Mesenchymal stem cell (in vitro differentiated cells and primary cell): ENCODE measurements at regions not wholly inside any gene's neighbourhood (a gene's known extent, or its start where the extent isn't known, plus 50 kb on each side); places are given as distances from the start of the nearest gene placed in this dataset.

Source experiments
- DNase-seq: peaks from one replicate; pipeline ENCODE4 v3.0.0-alpha.2; 2013
- H2AFZ ChIP-seq: one replicate; pipeline ENCODE4 v1.6.1; 2013; ENCODE audit warnings: low read depth, mild to moderate bottlenecking, control low read depth, inconsistent platforms, low read length, moderate library complexity
- H2AK5ac ChIP-seq: 2 replicates; pipeline ENCODE4 v1.6.1; 2013; ENCODE audit warnings: low read length, moderate library complexity, mild to moderate bottlenecking, inconsistent platforms; ENCODE audit not compliant: severe bottlenecking
- H2BK120ac ChIP-seq: one replicate; pipeline ENCODE4 v1.6.1; 2013; ENCODE audit warnings: low read depth, mild to moderate bottlenecking, inconsistent platforms, low read length, moderate library complexity
- H2BK12ac ChIP-seq, 2 experiments: one replicate each; pipeline ENCODE4 v1.6.1; 2013; ENCODE audit warnings: inconsistent platforms in 2 of 2, low read length in 2 of 2, mild to moderate bottlenecking in 2 of 2, moderate library complexity in 2 of 2, control low read depth in 1 of 2
- H2BK15ac ChIP-seq: one replicate; pipeline ENCODE4 v1.6.1; 2013; ENCODE audit warnings: mild to moderate bottlenecking, low read depth, inconsistent platforms; ENCODE audit not compliant: poor library complexity, severe bottlenecking
- H2BK5ac ChIP-seq: 2 replicates; pipeline ENCODE4 v1.6.1; 2013; ENCODE audit warnings: low read depth, mild to moderate bottlenecking, low read length, control low read depth, inconsistent platforms; ENCODE audit not compliant: poor library complexity, severe bottlenecking
- H3K14ac ChIP-seq, 2 experiments: one replicate each; pipeline ENCODE4 v1.6.1; 2013; ENCODE audit warnings: inconsistent platforms in 2 of 2, low read length in 2 of 2, control low read depth in 1 of 2, mild to moderate bottlenecking in 1 of 2, moderate library complexity in 1 of 2
- H3K18ac ChIP-seq, 2 experiments: one replicate each; pipeline ENCODE4 v1.6.1; 2013; ENCODE audit warnings: inconsistent platforms in 2 of 2, low read length in 2 of 2, control low read depth in 1 of 2, low read depth in 1 of 2, mild to moderate bottlenecking in 1 of 2
- H3K23ac ChIP-seq, 2 experiments: one replicate each; pipeline ENCODE4 v1.6.1; 2013; ENCODE audit warnings: inconsistent platforms in 2 of 2, low read length in 2 of 2, mild to moderate bottlenecking in 2 of 2, moderate library complexity in 2 of 2, control low read depth in 1 of 2
- H3K27ac ChIP-seq: 2 replicates; pipeline ENCODE4 v1.5.1; 2013; ENCODE audit warnings: mild to moderate bottlenecking, moderate library complexity, low read length, control low read depth, inconsistent platforms; ENCODE audit not compliant: poor library complexity, severe bottlenecking
- H3K27me3 ChIP-seq, 2 experiments: 2 replicates each; pipeline versions ENCODE4 v1.6.1 to v1.7.0; 2013; ENCODE audit warnings: low read length in 2 of 2, mild to moderate bottlenecking in 2 of 2, moderate library complexity in 2 of 2, control low read depth in 1 of 2, inconsistent platforms in 1 of 2; ENCODE audit not compliant: control insufficient read depth in 1 of 2, insufficient read depth in 1 of 2
- H3K36me3 ChIP-seq, 2 experiments: 2 replicates each; pipeline versions ENCODE4 v1.6.1 to v1.7.0; 2013; ENCODE audit warnings: low read length in 2 of 2, control low read depth in 1 of 2, inconsistent platforms in 1 of 2, low read depth in 1 of 2, mild to moderate bottlenecking in 1 of 2; ENCODE audit not compliant: insufficient read depth in 2 of 2, control insufficient read depth in 1 of 2
- H3K4ac ChIP-seq, 2 experiments: one replicate each; pipeline ENCODE4 v1.6.1; 2013; ENCODE audit warnings: inconsistent platforms in 2 of 2, low read length in 2 of 2, mild to moderate bottlenecking in 2 of 2, moderate library complexity in 2 of 2, control low read depth in 1 of 2, low read depth in 1 of 2
- H3K4me1 ChIP-seq: 2 replicates; pipeline ENCODE4 v1.6.1; 2013; ENCODE audit warnings: low read depth, low read length, control low read depth; ENCODE audit not compliant: control insufficient read depth, insufficient read depth
- H3K4me2 ChIP-seq: 2 replicates; pipeline ENCODE4 v1.6.1; 2013; ENCODE audit warnings: low read length, mild to moderate bottlenecking, inconsistent platforms; ENCODE audit not compliant: poor library complexity, severe bottlenecking
- H3K4me3 ChIP-seq, 2 experiments: 2 replicates each; pipeline versions ENCODE4 v1.5.1 to v1.7.0; 2013; ENCODE audit warnings: low read length in 2 of 2, mild to moderate bottlenecking in 2 of 2, control low read depth in 1 of 2, low read depth in 1 of 2; ENCODE audit not compliant: insufficient read depth in 1 of 2
- H3K79me1 ChIP-seq: replicated peaks from 2 replicates; pipeline ENCODE4 v1.6.1; 2013; ENCODE audit warnings: mild to moderate bottlenecking, control low read depth, low read length, inconsistent platforms; ENCODE audit not compliant: poor library complexity, severe bottlenecking
- H3K9ac ChIP-seq: 2 replicates; pipeline ENCODE4 v1.7.0; 2013; ENCODE audit warnings: mild to moderate bottlenecking, low read length, moderate library complexity
- H3K9me3 ChIP-seq: 2 replicates; pipeline ENCODE4 v1.7.0; 2013; ENCODE audit warnings: mild to moderate bottlenecking, low read length; ENCODE audit not compliant: control insufficient read depth
- H4K8ac ChIP-seq: one replicate; pipeline ENCODE4 v1.6.1; 2013; ENCODE audit warnings: inconsistent platforms, mild to moderate bottlenecking, low read length, moderate library complexity
- H4K91ac ChIP-seq: one replicate; pipeline ENCODE4 v1.6.1; 2013; ENCODE audit warnings: mild to moderate bottlenecking, low read length, inconsistent platforms
- WGBS: methylation state at CpG from one replicate; pipeline ENCODE4 v1.1.7; 2013; ENCODE audit warnings: mixed read lengths; 5-methylcytosine and 5-hydroxymethylcytosine counted together

DNA sequence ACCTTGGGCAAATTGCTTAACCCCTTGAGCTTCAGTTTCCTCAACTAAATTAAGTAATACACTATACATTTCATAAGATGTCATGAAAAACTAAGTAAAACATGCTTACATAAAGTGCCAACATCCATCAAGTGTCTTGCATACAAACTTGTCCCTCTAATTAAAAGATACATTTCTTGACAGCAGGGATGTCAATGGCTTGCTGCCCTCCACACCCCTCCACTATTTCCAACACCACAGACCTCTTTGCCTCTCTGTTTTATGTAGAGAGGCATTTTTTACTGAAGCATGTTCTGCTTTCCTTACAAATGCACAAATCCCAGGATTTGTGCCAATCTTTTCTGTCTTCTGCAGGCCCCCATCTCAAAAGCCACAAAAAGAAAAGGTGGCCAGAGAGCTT lies 89.0 kb upstream of the HOXC13 start:
- H3K36me3 ChIP-seq: no peaks in the 10 kb centered on the region
- H2AK5ac ChIP-seq: no peak overlapping the region
- H2BK15ac ChIP-seq: no peak overlapping the region
- no peak overlapping the region for H2BK120ac ChIP-seq
- no peak overlapping the region for H3K18ac ChIP-seq
- no peak overlapping the region for H3K4me3 ChIP-seq
- no peak overlapping the region for H3K9ac ChIP-seq
- no peaks in the 10 kb centered on the region for H3K79me1 ChIP-seq
- H3K14ac ChIP-seq: no peak overlapping the region
- H2BK12ac ChIP-seq: no peak overlapping the region
- no peak overlapping the region for H3K4me2 ChIP-seq
- H4K8ac ChIP-seq: no peak overlapping the region
- no peak overlapping the region for H3K4ac ChIP-seq
- peaks cover 4% of the 10 kb centered on the region for H3K9me3 ChIP-seq
- H2BK5ac ChIP-seq: no peak overlapping the region
- no peak overlapping the region for H3K23ac ChIP-seq
- H2AFZ ChIP-seq: no peak overlapping the region
- peaks cover 4% of the 10 kb centered on the region for H3K4me1 ChIP-seq
- H4K91ac ChIP-seq: no peak overlapping the region
- H3K27ac ChIP-seq: no peak overlapping the region
- peaks cover 54 to 82% of the 10 kb centered on the region in 2 experiments for H3K27me3 ChIP-seq
- no peak for DNase-seq

DNA sequence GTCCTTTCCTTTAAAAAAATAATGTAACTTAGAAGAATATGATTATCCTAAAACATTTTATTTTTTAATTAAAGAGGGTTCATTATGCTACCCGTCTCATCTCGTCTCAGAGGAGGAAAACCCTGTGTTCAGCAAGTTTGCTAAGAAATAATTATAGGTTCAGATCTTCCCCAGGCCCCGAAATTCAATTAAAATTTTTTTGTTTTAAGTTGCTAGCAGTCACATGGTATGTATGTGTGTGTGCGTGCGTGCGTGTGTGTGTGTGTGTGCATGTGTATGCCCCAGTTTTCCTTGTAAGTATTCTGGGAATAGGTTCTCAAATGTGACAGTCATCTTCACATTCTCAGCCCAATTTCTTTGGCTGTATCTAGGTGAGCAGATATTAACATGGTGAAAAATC lies 86.6 kb upstream of the HOXC13 start:
- Histone ChIP-seq H3K14ac (no peak overlapping the region), H3K27me3 (peaks cover 50 to 82% of the 10 kb centered on the region in 2 experiments), H3K4me1 (no peaks in the 10 kb centered on the region), H4K8ac (no peak overlapping the region), H3K23ac (no peak overlapping the region), H3K36me3 (no peaks in the 10 kb centered on the region), H3K9me3 (peaks cover 4% of the 10 kb centered on the region), H2BK5ac (no peak overlapping the region), H3K4me3 (no peak overlapping the region), H2AK5ac (no peak overlapping the region), H3K27ac (no peak overlapping the region), H3K4me2 (no peak overlapping the region), H2AFZ (no peak overlapping the region), H2BK15ac (no peak overlapping the region), H3K18ac (no peak overlapping the region), H3K9ac (no peak overlapping the region), H2BK12ac (no peak overlapping the region), H3K79me1 (no peaks in the 10 kb centered on the region), H3K4ac (no peak overlapping the region), H2BK120ac (no peak overlapping the region), H4K91ac (no peak overlapping the region)
- no peak for DNase-seq
- 90% methylated on average over 6 of the region's 6 CpGs for WGBS

DNA sequence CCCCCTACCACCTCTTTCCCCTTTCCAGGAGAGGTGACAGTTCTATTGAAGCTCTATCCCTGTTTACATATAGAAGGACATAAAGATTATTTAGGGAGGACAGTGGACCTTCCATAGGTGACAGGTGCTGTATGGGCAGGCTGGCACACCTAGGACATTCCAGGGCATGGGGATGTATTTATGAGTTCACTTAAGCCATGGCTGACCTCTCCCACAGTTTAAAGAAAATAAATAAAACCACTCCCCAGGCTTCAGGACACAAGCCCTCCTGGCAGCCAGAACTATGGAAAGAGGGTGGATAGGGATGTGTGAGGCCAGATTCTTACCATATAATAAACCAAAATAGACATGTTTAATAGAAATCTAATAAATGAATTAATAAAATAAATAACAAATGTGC lies 85.6 kb upstream of the HOXC13 start:
- no peak overlapping the region for H2AK5ac ChIP-seq
- H3K4me2 ChIP-seq: no peak overlapping the region
- no peak overlapping the region for H4K91ac ChIP-seq
- H3K36me3 ChIP-seq: no peaks in the 10 kb centered on the region
- H3K4me3 ChIP-seq: no peak overlapping the region
- H3K18ac ChIP-seq: no peak overlapping the region
- H3K9me3 ChIP-seq: peaks cover 4% of the 10 kb centered on the region
- no peak for DNase-seq
- no peak overlapping the region for H3K4ac ChIP-seq
- H3K27ac ChIP-seq: no peak overlapping the region
- peaks cover 50 to 76% of the 10 kb centered on the region in 2 experiments for H3K27me3 ChIP-seq
- H3K79me1 ChIP-seq: no peaks in the 10 kb centered on the region
- H2AFZ ChIP-seq: no peak overlapping the region
- no peak overlapping the region for H2BK120ac ChIP-seq
- H3K9ac ChIP-seq: no peak overlapping the region
- no peak overlapping the region for H2BK15ac ChIP-seq
- H3K23ac ChIP-seq: no peak overlapping the region
- H2BK12ac ChIP-seq: no peak overlapping the region
- H4K8ac ChIP-seq: no peak overlapping the region
- no peak overlapping the region for H3K14ac ChIP-seq
- H2BK5ac ChIP-seq: no peak overlapping the region
- no peaks in the 10 kb centered on the region for H3K4me1 ChIP-seq

DNA sequence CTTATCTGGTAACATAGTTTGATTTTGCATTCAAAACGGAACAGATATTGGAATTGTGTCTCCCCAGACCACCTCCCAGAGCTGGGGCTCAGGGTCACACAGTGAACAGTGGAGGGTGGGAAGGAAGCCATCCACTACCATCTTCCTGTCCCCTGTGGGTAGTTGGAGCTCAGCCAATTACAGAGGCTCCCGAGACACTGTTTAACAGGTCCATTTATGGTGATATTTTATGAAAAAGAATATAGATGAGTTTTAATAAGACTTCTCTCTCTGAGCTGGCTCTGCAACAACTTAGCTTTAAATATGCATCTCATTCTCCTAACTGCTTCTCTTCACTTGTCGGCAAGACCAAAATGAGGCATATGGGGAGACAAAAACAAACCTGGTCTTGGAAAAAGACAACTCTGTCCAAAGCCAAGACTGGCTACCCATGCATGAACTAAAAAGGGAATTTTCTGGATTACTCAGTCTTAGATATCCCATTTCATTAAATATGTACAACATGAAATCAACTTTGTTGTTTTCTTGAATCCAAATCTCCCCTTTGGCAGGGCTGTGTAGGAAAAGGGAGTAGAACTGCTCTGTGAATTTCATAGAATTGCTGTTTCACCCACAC lies 83.8 kb upstream of the HOXC13 start:
- H3K4me3 ChIP-seq: no peak overlapping the region
- H2BK15ac ChIP-seq: no peak overlapping the region
- no peak overlapping the region for H2BK5ac ChIP-seq
- no peaks in the 10 kb centered on the region for H3K36me3 ChIP-seq
- no peak overlapping the region for H3K4me2 ChIP-seq
- H3K4ac ChIP-seq: no peak overlapping the region
- H3K14ac ChIP-seq: no peak overlapping the region
- no peak overlapping the region for H3K23ac ChIP-seq
- no peak overlapping the region for H2AK5ac ChIP-seq
- no peak overlapping the region for H2BK12ac ChIP-seq
- DNase-seq: no peak
- no peaks in the 10 kb centered on the region for H3K4me1 ChIP-seq
- H3K79me1 ChIP-seq: no peaks in the 10 kb centered on the region
- H2AFZ ChIP-seq: no peak overlapping the region
- no peak overlapping the region for H3K9ac ChIP-seq
- no peak overlapping the region for H4K8ac ChIP-seq
- 78% methylated on average over 2 of the region's 3 CpGs for WGBS
- no peak overlapping the region for H3K18ac ChIP-seq
- H4K91ac ChIP-seq: no peak overlapping the region
- H3K9me3 ChIP-seq: no peaks in the 10 kb centered on the region
- no peak overlapping the region for H2BK120ac ChIP-seq
- peaks cover 34 to 59% of the 10 kb centered on the region in 2 experiments for H3K27me3 ChIP-seq
- H3K27ac ChIP-seq: no peak overlapping the region
